SK-N-SH (cell line): ENCODE measurements at regions not wholly inside any gene's neighbourhood (a gene's known extent, or its start where the extent isn't known, plus 50 kb on each side); places are given as distances from the start of the nearest gene placed in this dataset.

Experiments
- CTCF ChIA-PET: fragments of 300-600, 350-600 bp; formaldehyde crosslinking; extraction: SDS; loops from one replicate; lab custom pipeline; 2021; lab: Yijun Ruan, JAX
- POLR2A ChIA-PET: fragments of 350-600 bp; sonication (Branson Sonifier 250); formaldehyde crosslinking; extraction: SDS; loops from one replicate; lab custom pipeline; 2020; ENCODE audit warnings: antibody characterized with exemption, inconsistent platforms; lab: Yijun Ruan, JAX
- DNase-seq: peaks from one replicate; pipeline ENCODE4 v3.0.0; 2012
- H2AFZ ChIP-seq: fragments of 200-600 bp; sonication (generic); 2 replicates; pipeline ENCODE4 v1.8.1; 2016; ENCODE audit warnings: antibody characterized with exemption, mild to moderate bottlenecking, low read depth
- H3F3A ChIP-seq: fragments of 200-600 bp; sonication (generic); replicated peaks from 2 replicates; pipeline ENCODE3; 2016; ENCODE audit warnings: antibody characterized with exemption, mild to moderate bottlenecking; ENCODE audit not compliant: insufficient read depth
- H3K27ac ChIP-seq, 2 experiments: fragments of 200-500 bp in 1 of 2; fragments of 200-600 bp in 1 of 2; sonication (Bioruptor generic) in 1 of 2; sonication (generic), shearing (Covaris generic) in 1 of 2; 2 replicates each; pipeline versions ENCODE4 v1.5.1 to v1.6.1; 2014 to 2016; ENCODE audit warnings: low read depth in 2 of 2, inconsistent platforms in 1 of 2, low read length in 1 of 2, mild to moderate bottlenecking in 1 of 2, mixed read lengths in 1 of 2
- H3K27me3 ChIP-seq: fragments of 200-600 bp; sonication (generic), shearing (Covaris generic); 2 replicates; pipeline ENCODE4 v1.6.1; 2016; ENCODE audit warnings: mixed run types; ENCODE audit not compliant: insufficient read depth
- H3K36me3 ChIP-seq, 2 experiments: fragments of 200-500 bp in 1 of 2; fragments of 200-600 bp in 1 of 2; sonication (Bioruptor generic) in 1 of 2; sonication (generic) in 1 of 2; replicated peaks in 1 of 2; 2 replicates each; pipeline versions ENCODE3 to v1.5.1; 2014 to 2016; ENCODE audit warnings: low read length in 1 of 2, mild to moderate bottlenecking in 1 of 2; ENCODE audit not compliant: insufficient read depth in 2 of 2, control insufficient read depth in 1 of 2
- H3K4me1 ChIP-seq, 2 experiments: fragments of 200-500 bp in 1 of 2; fragments of 200-600 bp in 1 of 2; sonication (Bioruptor generic) in 1 of 2; sonication (generic), shearing (Covaris generic) in 1 of 2; 2 replicates each; pipeline versions ENCODE4 v1.5.1 to v1.6.1; 2014 to 2016; ENCODE audit warnings: low read depth in 1 of 2, low read length in 1 of 2, mixed run types in 1 of 2; ENCODE audit not compliant: insufficient read depth in 2 of 2, control insufficient read depth in 1 of 2
- H3K4me2 ChIP-seq: fragments of 200-600 bp; sonication (generic), shearing (Covaris generic); 2 replicates; pipeline ENCODE4 v1.6.1; 2017; ENCODE audit warnings: mixed run types
- H3K4me3 ChIP-seq, 2 experiments: fragments of 200-500 bp in 1 of 2; fragments of 200-600 bp in 1 of 2; sonication (Bioruptor generic) in 1 of 2; sonication (generic), shearing (Covaris generic) in 1 of 2; 2 replicates each; pipeline versions ENCODE4 v1.5.1 to v1.8.1; 2014 to 2016; ENCODE audit warnings: low read depth in 2 of 2, inconsistent platforms in 1 of 2, low read length in 1 of 2, mild to moderate bottlenecking in 1 of 2, mixed read lengths in 1 of 2, moderate library complexity in 1 of 2
- H3K79me2 ChIP-seq: fragments of 200-600 bp; sonication (generic); 2 replicates; pipeline ENCODE4 v1.8.1; 2017; ENCODE audit warnings: mild to moderate bottlenecking; ENCODE audit not compliant: insufficient read depth
- H3K9ac ChIP-seq: fragments of 200-600 bp; sonication (generic); 2 replicates; pipeline ENCODE4 v1.6.1; 2017; ENCODE audit warnings: mixed run types
- H3K9me2 ChIP-seq: fragments of 200-600 bp; sonication (generic); 2 replicates; pipeline ENCODE4 v1.6.1; 2017; ENCODE audit warnings: mixed run types
- H3K9me3 ChIP-seq: fragments of 200-600 bp; sonication (generic); 2 replicates; pipeline ENCODE4 v1.6.1; 2017; ENCODE audit warnings: mixed run types, mild to moderate bottlenecking, moderate library complexity
- H4K20me1 ChIP-seq: fragments of 200-600 bp; sonication (generic); 2 replicates; pipeline ENCODE4 v1.6.1; 2017; ENCODE audit warnings: mild to moderate bottlenecking, mixed run types; ENCODE audit not compliant: insufficient read depth
- EP300 ChIP-seq, 2 experiments: IDR thresholded peaks; 2 replicates each; pipeline versions ENCODE4 v1.4.0 to v1.6.1; 2012; ENCODE audit warnings: borderline replicate concordance in 1 of 2, low read depth in 1 of 2, low read length in 1 of 2
- GATA2 ChIP-seq: sonication (generic); formaldehyde crosslinking; IDR thresholded peaks from 2 replicates; pipeline ENCODE4 v1.5.0; 2020; ENCODE audit warnings: mild to moderate bottlenecking, missing genetic modification reagents
- MAX ChIP-seq: IDR thresholded peaks from 2 replicates; pipeline ENCODE4 v1.4.0; 2012; ENCODE audit warnings: low read depth
- NRF1 ChIP-seq: IDR thresholded peaks from 2 replicates; pipeline ENCODE4 v1.6.1; 2012; ENCODE audit warnings: low read depth, mild to moderate bottlenecking, low read length
- PBX3 ChIP-seq: IDR thresholded peaks from 2 replicates; pipeline ENCODE4; 2012
- RXRA ChIP-seq: IDR thresholded peaks from 2 replicates; pipeline ENCODE4 v1.4.0; 2012; ENCODE audit warnings: low read depth, mild to moderate bottlenecking, borderline replicate concordance
- TCF12 ChIP-seq: IDR thresholded peaks from 2 replicates; pipeline ENCODE4 v1.4.0; 2012
- WGBS: methylation state at CpG from one replicate; pipeline ENCODE4 v1.1.6; 2017; ENCODE audit warnings: low lambda C conversion rate; 5-methylcytosine and 5-hydroxymethylcytosine counted together
- TF ChIP-seq, protein P1 (sequence below): fragments of 200-600 bp; sonication (generic); IDR thresholded peaks from 2 replicates; pipeline ENCODE4 v1.6.1; 2017; ENCODE audit warnings: antibody characterized with exemption, mild to moderate bottlenecking, moderate library complexity
- TF ChIP-seq, protein P2 (sequence below): fragments of 150-350 bp; IDR thresholded peaks from 2 replicates; pipeline ENCODE4 v1.6.1; 2016; ENCODE audit warnings: mild to moderate bottlenecking, low read depth, low read length

GRCh38 chr1:67888216-67889106 is 55.2 kb upstream of the GNG12 start:
- 36% methylated on average over 6 of the region's 6 CpGs for WGBS
- no peak overlapping the region for H3K4me3 ChIP-seq
- peak overlapping the region; percentile 47 to 93 for H3K27ac ChIP-seq
- no peaks in the 10 kb centered on the region for H3K36me3 ChIP-seq
- ChIA-PET CTCF (no interaction called here), POLR2A (no interaction called here)
- no peaks in the 10 kb centered on the region for H3K27me3 ChIP-seq
- peak overlapping the region; percentile 49; the same call in 1 of the 2 replicates for H3K9ac ChIP-seq
- peak overlapping the region; percentile 35; the same call in 1 of the 2 replicates for H3K4me2 ChIP-seq
- H4K20me1 ChIP-seq, result no peaks in the 10 kb centered on the region
- H3K4me1 ChIP-seq, result peaks cover 14 to 35% of the 10 kb centered on the region in 2 experiments
- no peaks in the 10 kb centered on the region for H3K79me2 ChIP-seq
- H3K9me2 ChIP-seq, result no peaks in the 10 kb centered on the region
- H3F3A ChIP-seq, result peaks cover 25% of the 10 kb centered on the region
- H3K9me3 ChIP-seq, result no peaks in the 10 kb centered on the region
- peak overlapping the region; percentile 39; the same call in 1 of the 2 replicates for H2AFZ ChIP-seq
- DNase-seq, result peak; percentile 15
- TF ChIP-seq EP300 (IDR thresholded peaks at IDR 0.05; ENCODE audit: borderline replicate concordance in 1 of 2, low read depth in 1 of 2, low read length in 1 of 2) (peak in 1 of 2 experiments; percentile 73; a peak in 1 of 4 replicates), TCF12 (peak; percentile 58; the same call in 1 of the 2 replicates), GATA2 (CRISPR knock-in tag) (peak; percentile 37), PBX3 (peak; percentile 31; the same call in 1 of the 2 replicates), MAX (no peak)

DNA sequence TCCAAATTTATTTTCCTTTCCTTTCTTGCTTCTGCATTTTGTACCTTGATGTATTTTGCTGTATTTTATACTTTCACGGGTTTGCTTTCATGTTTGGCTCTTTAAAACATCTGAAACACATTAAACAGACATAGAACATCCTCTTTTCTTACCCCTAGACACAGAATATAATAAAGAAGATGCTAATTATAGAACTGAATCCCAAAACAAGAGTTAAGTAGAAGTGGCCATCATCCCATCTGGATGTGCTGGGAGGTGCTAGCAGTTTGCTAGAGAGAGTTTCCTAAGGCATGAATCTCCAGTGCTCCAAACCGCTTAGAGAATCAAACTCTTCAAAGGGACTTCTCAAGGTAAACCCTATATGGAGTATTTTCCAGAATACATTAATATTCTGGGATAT is 53.9 kb upstream of the GNG12 start:
- no peaks in the 10 kb centered on the region for H4K20me1 ChIP-seq
- CTCF ChIA-PET, result no interaction called here
- no peak for DNase-seq
- H3K4me1 ChIP-seq, result peaks cover 14 to 31% of the 10 kb centered on the region in 2 experiments
- H3K4me2 ChIP-seq, result no peak overlapping the region
- H3K27ac ChIP-seq, result peak overlapping the region; percentile 34 to 93; a peak in 3 of 4 replicates
- no peaks in the 10 kb centered on the region for H3K27me3 ChIP-seq
- H3F3A ChIP-seq, result peaks cover 32% of the 10 kb centered on the region
- H3K9ac ChIP-seq, result no peak overlapping the region
- 68% methylated on average over 2 of the region's 2 CpGs for WGBS
- H3K36me3 ChIP-seq, result no peaks in the 10 kb centered on the region
- no peak for TF ChIP-seq NRF1
- TF ChIP-seq, protein P1, sequence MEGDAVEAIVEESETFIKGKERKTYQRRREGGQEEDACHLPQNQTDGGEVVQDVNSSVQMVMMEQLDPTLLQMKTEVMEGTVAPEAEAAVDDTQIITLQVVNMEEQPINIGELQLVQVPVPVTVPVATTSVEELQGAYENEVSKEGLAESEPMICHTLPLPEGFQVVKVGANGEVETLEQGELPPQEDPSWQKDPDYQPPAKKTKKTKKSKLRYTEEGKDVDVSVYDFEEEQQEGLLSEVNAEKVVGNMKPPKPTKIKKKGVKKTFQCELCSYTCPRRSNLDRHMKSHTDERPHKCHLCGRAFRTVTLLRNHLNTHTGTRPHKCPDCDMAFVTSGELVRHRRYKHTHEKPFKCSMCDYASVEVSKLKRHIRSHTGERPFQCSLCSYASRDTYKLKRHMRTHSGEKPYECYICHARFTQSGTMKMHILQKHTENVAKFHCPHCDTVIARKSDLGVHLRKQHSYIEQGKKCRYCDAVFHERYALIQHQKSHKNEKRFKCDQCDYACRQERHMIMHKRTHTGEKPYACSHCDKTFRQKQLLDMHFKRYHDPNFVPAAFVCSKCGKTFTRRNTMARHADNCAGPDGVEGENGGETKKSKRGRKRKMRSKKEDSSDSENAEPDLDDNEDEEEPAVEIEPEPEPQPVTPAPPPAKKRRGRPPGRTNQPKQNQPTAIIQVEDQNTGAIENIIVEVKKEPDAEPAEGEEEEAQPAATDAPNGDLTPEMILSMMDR, result no peak
- TF ChIP-seq, protein P2, sequence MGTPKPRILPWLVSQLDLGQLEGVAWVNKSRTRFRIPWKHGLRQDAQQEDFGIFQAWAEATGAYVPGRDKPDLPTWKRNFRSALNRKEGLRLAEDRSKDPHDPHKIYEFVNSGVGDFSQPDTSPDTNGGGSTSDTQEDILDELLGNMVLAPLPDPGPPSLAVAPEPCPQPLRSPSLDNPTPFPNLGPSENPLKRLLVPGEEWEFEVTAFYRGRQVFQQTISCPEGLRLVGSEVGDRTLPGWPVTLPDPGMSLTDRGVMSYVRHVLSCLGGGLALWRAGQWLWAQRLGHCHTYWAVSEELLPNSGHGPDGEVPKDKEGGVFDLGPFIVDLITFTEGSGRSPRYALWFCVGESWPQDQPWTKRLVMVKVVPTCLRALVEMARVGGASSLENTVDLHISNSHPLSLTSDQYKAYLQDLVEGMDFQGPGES, result no peak
- no peak for TF ChIP-seq RXRA
- TF ChIP-seq, all 33 proteins: peak for 0
- H3K9me2 ChIP-seq, result no peaks in the 10 kb centered on the region
- H2AFZ ChIP-seq, result peak overlapping the region; percentile 54; the same call in 1 of the 2 replicates
- H3K79me2 ChIP-seq, result no peaks in the 10 kb centered on the region
- no peaks in the 10 kb centered on the region for H3K9me3 ChIP-seq
- POLR2A ChIA-PET, result no interaction called here
- H3K4me3 ChIP-seq, result no peak overlapping the region
